Renal cortex interstitium (tissue), 11 donors: ENCODE measurements at regions not wholly inside any gene's neighbourhood (a gene's known extent, or its start where the extent isn't known, plus 50 kb on each side); places are given as distances from the start of the nearest gene placed in this dataset.
"Not testable (repeated sequence)": the region's sequence is repeated elsewhere in the genome, so short reads cannot be mapped to it uniquely, and the experiment has no call there.

Experiments
- DNase-seq, 11 donors: peaks; one replicate each; pipeline ENCODE4 v3.0.0-alpha.2; 2013; ENCODE audit warnings: low read depth in 9 of 11, low spot score in 4 of 11; ENCODE audit errors: extremely low read depth in 1 of 11

GRCh38 chr11:23755076-23755475, 741.8 kb upstream of the LUZP2 start:
- no peak for DNase-seq

GRCh38 chr11:23755769-23756168, 741.1 kb upstream of the LUZP2 start:
- DNase-seq, result no peak

DNA sequence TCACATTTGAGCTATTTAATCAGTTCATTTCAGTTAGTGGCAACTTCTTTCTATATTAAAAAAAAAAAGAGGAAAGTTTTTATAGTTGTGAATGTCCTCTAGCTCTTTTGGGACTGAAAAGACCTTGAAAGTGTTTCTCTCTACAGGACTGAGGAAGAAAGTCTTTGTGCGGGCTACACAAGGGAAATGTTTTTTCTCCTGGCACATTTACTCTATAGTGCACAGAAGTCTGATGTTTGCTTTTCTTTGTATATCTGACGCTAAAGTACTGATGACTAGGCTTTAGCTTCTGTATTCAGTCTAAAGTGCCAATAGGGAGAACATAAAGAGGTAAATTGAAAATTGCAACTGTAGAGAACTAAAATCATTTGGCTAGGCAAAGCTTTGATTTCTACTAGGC, 737.4 kb upstream of the LUZP2 start:
- no peak for DNase-seq

DNA sequence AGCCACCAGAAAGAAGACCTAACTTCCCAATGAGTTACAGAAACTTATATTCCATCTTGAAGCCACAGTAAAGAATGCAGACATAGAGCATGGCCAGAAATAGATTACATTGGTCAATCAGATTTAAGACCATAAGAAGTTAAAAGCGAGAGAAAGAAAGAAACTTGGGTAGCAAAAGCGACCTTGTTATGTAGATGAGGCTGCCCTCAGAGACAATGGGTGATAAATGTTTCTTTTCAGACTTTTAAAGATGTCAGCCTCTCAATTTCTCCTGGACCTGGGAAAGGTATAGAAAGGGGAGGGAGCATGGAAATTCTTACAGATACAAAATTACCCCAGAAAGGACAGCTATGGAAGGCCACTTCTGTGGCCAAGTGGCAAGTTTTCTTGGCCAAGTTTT, 732.6 kb upstream of the LUZP2 start:
- no peak for DNase-seq

- no peak for DNase-seq
These were observed 731.1 kb upstream of the LUZP2 start for GRCh38 chr11:23765682-23766252.

GRCh38 chr11:23767576-23767975, 729.3 kb upstream of the LUZP2 start:
- no peak for DNase-seq

DNA sequence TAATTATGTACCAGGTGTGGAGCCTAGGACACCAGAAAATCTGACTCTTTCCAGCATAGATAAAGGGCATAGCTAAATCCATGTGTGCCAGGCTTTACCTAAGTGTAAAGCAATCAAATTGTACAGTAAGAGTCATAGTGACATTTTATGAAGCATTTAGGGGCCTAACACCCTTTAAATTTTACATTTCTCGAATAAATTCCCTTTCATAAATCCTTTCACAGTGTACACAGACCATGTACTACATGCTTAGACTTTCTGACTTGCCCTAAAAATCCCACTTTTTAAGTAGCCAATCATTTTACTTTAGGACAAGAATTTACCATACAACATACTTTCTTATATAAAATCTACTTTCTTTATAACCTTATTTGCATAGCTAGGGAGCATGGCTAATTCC, 727.6 kb upstream of the LUZP2 start:
- DNase-seq, result no peak

DNA sequence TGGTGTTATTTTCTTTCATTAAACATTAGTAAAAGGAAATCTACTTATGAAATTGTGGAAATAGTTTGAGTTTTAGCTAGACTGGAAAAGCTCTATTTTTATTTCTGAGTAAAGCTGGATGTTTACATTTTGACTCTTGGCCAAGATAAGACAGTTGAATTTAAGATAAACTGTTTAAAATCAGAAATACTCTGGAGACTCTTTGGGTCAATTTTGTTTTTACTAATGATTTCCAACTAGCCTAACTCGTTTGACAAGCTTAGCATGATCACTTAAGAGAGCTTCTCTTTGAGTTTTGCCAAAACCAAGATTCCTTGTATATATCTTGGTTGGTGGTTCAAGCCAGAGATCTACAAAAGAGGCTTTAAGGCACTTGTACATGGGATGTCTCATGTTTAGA, 724.8 kb upstream of the LUZP2 start:
- no peak for DNase-seq

DNA sequence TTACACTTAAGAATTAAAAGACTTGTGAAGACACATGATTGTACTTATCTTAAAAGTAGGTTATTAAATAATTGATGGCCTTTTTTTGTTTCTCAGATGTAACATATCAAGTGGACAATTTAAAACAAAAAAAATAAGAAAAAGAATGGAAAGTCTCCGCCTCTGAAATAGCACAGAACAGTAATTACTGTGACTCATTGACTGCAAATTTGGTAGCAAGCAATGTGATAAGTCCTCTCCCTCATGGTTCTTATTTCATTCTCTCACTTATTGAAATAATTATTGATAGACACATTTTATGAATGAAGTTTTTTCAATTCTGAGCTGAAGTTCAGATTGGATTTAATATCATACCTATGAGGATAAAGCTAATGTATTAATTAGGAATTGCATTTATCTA, 717.9 kb upstream of the LUZP2 start:
- no peak for DNase-seq

GRCh38 chr11:23780231-23780630, 716.6 kb upstream of the LUZP2 start:
- DNase-seq, result no peak

GRCh38 chr11:23781803-23782560, 714.9 kb upstream of the LUZP2 start:
- no peak for DNase-seq

DNA sequence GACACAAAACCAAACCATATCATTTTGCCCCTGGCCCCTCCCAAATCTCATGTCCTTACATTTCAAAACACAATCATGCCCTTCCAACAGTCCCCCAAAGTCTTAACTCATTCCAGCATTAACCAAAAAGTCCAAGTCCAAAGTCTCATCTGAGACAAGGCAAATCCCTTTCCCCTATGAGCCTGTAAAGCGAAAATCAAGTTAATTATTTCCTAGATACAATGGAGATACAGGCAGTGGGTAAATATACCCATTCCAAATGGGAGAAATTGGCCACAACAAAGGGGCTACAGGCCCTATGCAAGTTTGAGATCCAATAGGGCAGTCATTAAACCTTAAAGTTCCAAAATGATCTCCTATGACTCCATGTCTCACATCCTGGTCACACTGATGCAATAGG, 709.9 kb upstream of the LUZP2 start:
- DNase-seq, result not testable (repeated sequence)

DNA sequence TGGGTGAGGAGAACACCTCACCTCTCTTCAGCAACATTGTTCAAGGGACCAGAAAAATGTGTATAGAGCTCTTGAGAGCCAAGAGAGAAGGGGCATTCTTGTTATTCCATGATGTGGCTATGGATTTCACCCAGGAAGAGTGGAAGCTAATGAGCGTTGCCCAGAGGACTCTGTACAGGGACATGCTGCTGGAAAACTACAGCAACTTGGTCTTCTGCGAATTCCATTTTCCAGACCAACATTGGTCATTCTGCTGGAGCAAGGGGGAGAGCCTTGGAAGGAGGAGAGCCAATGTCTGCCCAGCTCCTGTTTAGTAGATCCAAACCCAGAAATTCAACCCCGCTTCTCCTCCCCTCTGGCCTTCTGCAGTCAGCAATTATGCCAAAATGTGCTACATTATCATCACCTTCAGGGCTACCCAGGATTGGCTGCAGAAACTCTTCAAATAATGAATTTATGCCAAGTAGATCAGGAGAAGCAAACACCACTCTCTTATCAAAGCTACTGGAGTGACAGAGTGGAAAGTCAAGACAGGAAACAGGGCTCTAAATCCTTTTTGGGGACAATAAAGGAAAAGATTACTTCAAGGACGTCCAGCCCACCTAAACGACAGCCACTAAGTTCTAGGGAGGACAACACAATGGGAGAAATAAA, 707.5 kb upstream of the LUZP2 start:
- DNase-seq, result no peak

DNA sequence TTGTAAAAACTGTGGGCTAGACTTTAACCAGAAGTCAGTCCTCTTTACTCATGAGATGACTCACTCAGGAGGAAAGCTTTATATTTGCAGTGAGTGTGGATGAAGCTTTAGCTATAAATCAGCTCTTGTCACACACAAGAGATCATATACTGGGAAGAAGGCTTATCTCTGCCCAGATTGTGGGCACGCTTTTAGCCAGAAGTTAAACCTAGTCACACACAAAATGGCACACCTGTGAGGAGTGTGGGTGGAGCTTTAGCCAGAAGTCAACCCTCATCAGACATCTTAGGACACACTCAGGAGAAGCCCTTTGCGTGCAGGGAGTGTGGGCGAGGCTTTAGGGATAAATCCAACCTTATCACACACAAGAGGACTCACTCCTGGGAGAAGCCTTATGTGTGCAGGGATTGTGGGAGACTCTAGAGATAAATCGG, 706.9 kb upstream of the LUZP2 start:
- no peak for DNase-seq

DNA sequence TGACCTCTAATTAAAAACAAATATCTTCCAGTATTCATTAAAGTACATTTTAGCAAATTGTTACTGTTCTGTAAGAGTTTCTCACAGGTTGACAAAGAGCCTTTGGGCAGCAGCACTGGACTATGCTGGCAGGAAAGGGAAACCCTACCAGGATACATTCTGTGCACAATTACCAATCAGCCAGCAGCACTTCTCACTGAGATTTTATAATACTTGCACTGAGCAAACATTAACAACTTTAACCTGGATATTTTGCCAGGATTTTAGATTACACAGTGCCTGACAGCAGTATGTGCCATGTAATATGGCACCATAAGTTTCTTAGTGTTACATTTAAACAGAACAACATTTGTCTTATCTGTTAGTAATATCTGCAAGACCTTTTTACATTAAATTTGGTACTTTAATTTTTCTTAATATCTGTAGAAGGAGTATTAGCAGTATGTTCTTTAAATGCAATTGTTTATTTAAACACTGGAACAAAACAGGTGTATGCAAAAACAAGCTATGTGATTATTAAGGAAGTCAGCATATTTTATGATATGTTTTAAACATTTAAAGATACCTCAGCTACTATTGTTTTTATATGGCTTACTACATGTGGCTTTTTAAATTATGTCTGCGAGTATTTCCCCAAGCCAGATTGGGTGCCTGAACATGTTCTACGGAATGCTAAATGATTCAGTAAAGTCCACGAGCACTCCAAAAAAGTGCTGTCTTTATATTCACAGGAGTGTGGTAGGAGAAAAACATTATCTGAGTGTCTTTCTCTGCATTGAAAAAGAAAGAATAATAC, 699.0 kb upstream of the LUZP2 start:
- no peak for DNase-seq

DNA sequence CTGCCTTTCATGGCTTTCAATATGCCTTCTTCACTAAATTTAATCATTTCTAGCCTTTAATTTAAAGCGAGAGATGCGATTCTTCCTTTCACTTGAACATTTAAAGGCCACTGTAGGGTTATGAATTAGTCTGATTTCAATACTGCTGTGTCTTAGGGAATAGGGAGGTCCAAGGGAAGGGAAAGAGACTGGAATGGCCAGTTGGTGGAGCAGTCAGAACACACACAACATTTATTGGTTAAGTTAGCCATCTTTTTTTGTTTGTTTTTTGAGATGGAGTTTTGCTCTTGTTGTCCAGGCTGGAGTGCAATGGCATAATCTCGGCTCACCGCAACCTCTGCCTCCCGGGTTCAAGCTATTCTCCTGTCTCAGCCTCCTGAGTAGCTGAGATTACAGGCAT, 662.5 kb upstream of the LUZP2 start:
- DNase-seq, result not testable (repeated sequence)

- no peak for DNase-seq
These were observed 659.9 kb upstream of the LUZP2 start for GRCh38 chr11:23836981-23837380.

- no peak for DNase-seq
These were observed 656.0 kb upstream of the LUZP2 start for GRCh38 chr11:23840872-23841271.

DNA sequence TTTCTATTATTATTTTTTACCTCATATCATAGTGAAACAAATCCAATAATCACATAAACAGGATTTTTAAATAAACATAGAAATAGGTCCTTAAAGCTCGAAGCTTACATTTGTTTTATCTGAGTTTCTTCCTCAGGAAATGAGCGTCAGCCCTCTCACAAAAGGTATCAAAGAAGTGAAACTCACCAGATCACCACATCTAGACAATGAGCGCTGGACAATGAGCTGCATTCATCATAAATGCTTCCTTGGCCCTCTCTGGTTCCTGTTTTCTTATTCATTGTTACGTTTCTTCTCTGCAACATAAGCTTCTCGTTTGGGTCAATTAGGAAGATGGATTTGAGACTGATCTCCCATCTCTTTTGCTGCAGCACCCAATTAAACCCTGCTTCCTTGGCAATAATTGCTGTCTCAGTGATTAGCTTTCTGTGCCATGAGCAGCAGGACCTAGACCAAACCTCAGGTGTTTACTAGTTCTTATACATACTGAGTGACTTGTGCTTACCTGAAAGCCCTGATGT, 649.9 kb upstream of the LUZP2 start:
- DNase-seq, result no peak

DNA sequence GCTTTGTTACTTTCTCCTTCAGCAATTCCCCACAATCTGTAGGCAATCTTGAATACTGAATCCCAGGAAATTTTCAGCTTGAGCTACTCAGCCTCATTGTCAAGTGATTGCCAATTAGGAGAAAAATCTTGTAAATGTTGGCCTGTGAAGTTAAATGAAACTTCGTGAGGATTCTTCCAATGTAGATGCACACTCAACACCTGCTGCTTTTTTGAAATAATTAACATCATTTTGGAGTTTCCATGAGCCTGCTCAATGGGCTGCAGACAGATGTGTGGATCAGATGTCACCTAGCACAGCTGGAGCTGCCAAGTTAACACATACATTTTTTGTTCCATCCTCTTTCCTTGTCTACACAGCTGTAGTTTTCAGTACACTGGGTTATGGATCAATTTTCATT, 645.6 kb upstream of the LUZP2 start:
- DNase-seq, result no peak
